GM13976 (cell line): ENCODE measurements at regions not wholly inside any gene's neighbourhood (a gene's known extent, or its start where the extent isn't known, plus 50 kb on each side); places are given as distances from the start of the nearest gene placed in this dataset.

Experiments
- DNase-seq: peaks from one replicate; pipeline ENCODE4 v3.0.0; 2012; ENCODE audit warnings: low spot score
- in situ Hi-C: fragments of 300-500 bp; cut with MboI; formaldehyde crosslinking; loops from one replicate; pipeline ENCODE4 v1.12.0; 2022; ENCODE audit warnings: low sequenced_read_pairs, mixed read lengths, inconsistent platforms; ENCODE audit not compliant: unreplicated experiment
- TF ChIP-seq, protein P1 (sequence below): IDR thresholded peaks from 2 replicates; pipeline ENCODE4 v1.5.1; 2012; ENCODE audit warnings: borderline replicate concordance, mild to moderate bottlenecking; ENCODE audit not compliant: insufficient read depth; ENCODE audit errors: extremely low read depth, missing control alignments, control extremely low read depth

DNA sequence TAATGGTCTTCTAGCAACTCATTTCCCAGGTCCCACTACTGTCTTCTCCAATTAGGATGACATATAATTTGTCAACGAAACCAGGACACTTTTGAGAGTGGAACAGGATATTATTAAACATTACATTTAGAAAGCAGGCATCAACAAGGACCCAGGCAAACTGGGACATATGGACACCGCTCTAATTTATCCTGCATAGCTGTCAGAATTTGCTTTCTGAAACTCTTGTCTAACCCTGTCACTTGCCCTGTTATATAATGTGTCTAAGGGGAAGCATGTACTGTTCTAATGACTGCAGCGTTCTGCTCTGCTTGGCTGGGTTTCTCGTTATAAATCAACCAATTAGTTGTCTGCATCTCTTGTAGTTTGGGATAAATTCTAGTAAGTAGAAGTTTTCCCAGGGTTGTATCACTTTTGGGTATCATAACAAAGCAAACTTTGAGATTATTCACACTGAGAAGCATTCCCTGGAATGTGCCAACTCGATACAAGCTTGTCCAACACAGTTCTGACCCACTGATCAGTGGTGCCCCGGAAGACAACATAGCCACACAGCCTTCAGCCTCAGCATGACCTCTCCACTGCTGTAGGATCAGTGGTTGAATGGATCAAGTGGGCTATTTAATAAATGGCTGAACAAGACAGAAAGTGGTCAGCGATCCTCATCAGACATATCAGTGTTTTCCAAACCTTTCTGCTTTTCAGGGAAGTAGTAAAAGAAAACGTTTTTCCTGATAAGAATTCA, 228.1 kb downstream of the KIF20B start:
- in situ Hi-C loops, result loop anchor here (25.0 kb wide), 1 partner anchor 658 kb away; no protein-coding TSS in a partner anchor
- DNase-seq, result no peak
- TF ChIP-seq, protein P1, sequence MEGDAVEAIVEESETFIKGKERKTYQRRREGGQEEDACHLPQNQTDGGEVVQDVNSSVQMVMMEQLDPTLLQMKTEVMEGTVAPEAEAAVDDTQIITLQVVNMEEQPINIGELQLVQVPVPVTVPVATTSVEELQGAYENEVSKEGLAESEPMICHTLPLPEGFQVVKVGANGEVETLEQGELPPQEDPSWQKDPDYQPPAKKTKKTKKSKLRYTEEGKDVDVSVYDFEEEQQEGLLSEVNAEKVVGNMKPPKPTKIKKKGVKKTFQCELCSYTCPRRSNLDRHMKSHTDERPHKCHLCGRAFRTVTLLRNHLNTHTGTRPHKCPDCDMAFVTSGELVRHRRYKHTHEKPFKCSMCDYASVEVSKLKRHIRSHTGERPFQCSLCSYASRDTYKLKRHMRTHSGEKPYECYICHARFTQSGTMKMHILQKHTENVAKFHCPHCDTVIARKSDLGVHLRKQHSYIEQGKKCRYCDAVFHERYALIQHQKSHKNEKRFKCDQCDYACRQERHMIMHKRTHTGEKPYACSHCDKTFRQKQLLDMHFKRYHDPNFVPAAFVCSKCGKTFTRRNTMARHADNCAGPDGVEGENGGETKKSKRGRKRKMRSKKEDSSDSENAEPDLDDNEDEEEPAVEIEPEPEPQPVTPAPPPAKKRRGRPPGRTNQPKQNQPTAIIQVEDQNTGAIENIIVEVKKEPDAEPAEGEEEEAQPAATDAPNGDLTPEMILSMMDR, result no peak

DNA sequence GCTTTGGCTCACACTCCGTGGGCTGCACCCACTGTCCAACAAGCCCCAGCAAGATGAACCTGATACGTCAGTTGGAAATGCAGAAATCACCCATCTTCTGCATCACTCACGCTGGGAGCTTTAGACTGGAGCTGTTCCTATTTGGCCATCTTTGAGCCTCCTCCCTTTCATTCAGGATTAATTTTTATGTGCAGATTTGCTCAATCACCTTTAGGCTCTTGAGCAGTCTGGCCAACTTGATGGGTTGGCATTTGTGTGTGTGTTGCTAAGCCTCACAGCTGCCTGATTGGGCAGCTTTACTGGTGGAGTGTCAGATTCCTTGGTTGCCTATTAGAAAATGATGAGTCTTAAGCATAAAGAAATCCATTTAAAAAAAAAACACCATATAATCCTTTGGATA, 236.1 kb downstream of the KIF20B start:
- TF ChIP-seq, protein P1, result no peak
- in situ Hi-C loops, result loop anchor here (25.0 kb wide), 1 partner anchor 650 kb away; no protein-coding TSS in a partner anchor
- no peak for DNase-seq

DNA sequence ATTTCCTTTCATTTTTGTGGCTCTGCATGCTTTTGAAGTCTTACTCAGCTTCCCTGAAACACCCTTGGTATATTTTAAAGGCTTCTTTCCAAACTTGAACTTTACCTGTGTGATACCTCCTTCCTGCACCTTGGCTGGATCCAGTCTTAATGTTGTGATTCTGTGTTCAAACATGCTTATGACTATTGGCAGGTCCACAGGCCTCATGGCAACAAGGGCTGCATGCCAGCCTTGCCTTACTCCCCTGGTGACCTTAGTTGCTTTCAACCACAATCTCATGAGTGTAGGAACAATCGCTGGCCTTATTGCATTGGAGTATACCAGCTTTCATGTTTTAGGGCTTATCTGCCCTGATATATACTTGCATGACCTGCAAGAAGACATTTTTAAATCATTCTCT, 238.7 kb downstream of the KIF20B start:
- no peak for DNase-seq
- TF ChIP-seq, protein P1, result no peak
- in situ Hi-C loops, result loop anchor here (25.0 kb wide), 1 partner anchor 647 kb away; no protein-coding TSS in a partner anchor

DNA sequence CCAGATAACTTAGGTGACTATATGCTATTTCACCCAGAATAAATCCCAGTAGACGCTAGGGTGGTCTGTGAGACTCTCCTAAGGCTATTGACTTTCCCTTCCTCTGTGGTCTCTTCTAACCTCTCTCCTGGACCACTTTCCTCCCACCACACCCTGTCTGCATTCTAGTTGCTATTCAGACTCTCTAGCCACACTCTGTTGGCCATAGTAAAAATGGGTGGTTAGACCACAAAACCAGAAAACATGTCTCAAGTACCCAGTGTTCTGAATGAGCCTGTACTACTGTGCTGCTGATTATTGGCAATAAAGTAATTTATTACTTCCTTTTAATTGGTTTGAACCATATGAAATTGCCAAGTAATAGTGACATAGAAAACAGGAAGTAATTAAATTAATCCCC, 240.8 kb downstream of the KIF20B start:
- TF ChIP-seq, protein P1, result no peak
- no peak for DNase-seq
- in situ Hi-C loops, result loop anchor here (25.0 kb wide), 1 partner anchor 645 kb away; no protein-coding TSS in a partner anchor

DNA sequence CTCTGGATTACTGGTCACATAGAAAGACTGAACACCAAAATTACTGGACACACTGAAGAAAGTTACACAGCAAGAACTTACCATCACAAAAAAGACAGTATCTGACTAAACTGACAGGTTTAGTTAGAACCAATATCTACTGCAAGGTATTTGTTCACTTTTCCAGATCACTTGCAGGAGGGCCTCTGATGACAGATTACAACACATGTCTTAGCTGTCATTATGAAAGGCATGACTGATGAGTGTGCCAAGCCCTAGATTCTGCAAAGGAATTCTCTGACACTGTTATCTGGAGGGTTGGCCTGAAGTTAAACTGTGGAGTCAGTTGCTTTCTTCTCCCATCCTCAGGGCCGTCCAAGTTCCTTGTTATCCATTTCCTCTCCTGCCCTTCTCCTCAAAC, 242.7 kb downstream of the KIF20B start:
- no peak for DNase-seq
- in situ Hi-C loops, result loop anchor here (25.0 kb wide), 1 partner anchor 643 kb away; no protein-coding TSS in a partner anchor
- TF ChIP-seq, protein P1, result no peak

DNA sequence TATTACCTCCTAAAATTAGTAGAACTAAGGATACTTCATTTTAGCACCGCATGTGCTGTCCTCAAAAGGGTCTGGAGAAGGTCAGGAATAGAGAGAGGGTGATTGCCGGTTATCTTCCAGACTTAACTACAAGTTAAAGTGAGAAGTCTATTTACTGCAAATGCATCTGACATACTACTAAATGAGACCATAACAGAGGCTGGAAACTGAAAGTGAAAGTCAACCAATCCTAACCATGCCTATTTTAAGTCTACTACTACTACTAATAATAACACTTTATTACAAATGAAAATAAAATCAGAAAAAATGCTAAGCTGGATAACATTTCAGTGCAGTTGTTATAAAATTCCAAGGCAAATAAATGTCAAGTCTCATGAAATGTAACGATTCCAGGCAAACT, 244.7 kb downstream of the KIF20B start:
- DNase-seq, result no peak
- in situ Hi-C loops, result loop anchor here (25.0 kb wide), 1 partner anchor 641 kb away; no protein-coding TSS in a partner anchor
- TF ChIP-seq, protein P1, result no peak
